ENCODE measurements at regions not wholly inside any gene's neighbourhood (a gene's known extent, or its start where the extent isn't known, plus 50 kb on each side); places are given as distances from the start of the nearest gene placed in this dataset.

GRCh38 chr16:82379551-82379950, 209.5 kb upstream of the MPHOSPH6 start:
- POLR2A ChIA-PET = no interaction called here
- no TSS peak for BruUV-seq (replicated peaks)

More at GRCh38 chr16:82379551-82379950, 209.5 kb upstream of the MPHOSPH6 start:
- FAIRE-seq (no peak), DNase-seq (ENCODE audit: extremely low read depth in 1 of 4, low spot score in 3 of 4) (no peak), ATAC-seq (no peak)
- Histone ChIP-seq H3K9ac (ENCODE audit: insufficient read depth in 1 of 2, low read depth in 2 of 2, low read length in 2 of 2) (no peak overlapping the region), H3K9me3 (replicated peaks; ENCODE audit: control insufficient read depth, insufficient read depth, low read depth, low read length) (no peaks in the 10 kb centered on the region), H3K36me3 (ENCODE audit: control insufficient read depth, insufficient read depth, low read length) (no peaks in the 10 kb centered on the region), H3K4me3 (no peak overlapping the region), H3K9me1 (ENCODE audit: control insufficient read depth, insufficient read depth, low read length) (no peaks in the 10 kb centered on the region), H3K27me3 (ENCODE audit: control insufficient read depth in 2 of 2, insufficient read depth in 2 of 2, low read length in 2 of 2) (no peaks in the 10 kb centered on the region), H3K4me2 (ENCODE audit: insufficient read depth, low read length) (no peak overlapping the region), H4K20me1 (replicated peaks; ENCODE audit: control insufficient read depth, insufficient read depth, low read length) (no peaks in the 10 kb centered on the region), H3K27ac (ENCODE audit: extremely low read depth, low read depth, low read length) (no peak overlapping the region), H3K4me1 (replicated peaks in 1 of 2; ENCODE audit: control insufficient read depth in 2 of 2, insufficient read depth in 2 of 2, low read length in 2 of 2) (no peaks in the 10 kb centered on the region), H2AFZ (ENCODE audit: low read depth, low read length) (no peak overlapping the region), H3K79me2 (ENCODE audit: control insufficient read depth, insufficient read depth, low read length) (no peaks in the 10 kb centered on the region)
- intact Hi-C loops (cut with micrococcal nuclease) = no loop called here
- 3% methylated on average over 5 of the region's 5 CpGs for WGBS (ENCODE audit: insufficient coverage, low coverage, missing lambda C conversion rate)
- TF ChIP-seq, protein P1, sequence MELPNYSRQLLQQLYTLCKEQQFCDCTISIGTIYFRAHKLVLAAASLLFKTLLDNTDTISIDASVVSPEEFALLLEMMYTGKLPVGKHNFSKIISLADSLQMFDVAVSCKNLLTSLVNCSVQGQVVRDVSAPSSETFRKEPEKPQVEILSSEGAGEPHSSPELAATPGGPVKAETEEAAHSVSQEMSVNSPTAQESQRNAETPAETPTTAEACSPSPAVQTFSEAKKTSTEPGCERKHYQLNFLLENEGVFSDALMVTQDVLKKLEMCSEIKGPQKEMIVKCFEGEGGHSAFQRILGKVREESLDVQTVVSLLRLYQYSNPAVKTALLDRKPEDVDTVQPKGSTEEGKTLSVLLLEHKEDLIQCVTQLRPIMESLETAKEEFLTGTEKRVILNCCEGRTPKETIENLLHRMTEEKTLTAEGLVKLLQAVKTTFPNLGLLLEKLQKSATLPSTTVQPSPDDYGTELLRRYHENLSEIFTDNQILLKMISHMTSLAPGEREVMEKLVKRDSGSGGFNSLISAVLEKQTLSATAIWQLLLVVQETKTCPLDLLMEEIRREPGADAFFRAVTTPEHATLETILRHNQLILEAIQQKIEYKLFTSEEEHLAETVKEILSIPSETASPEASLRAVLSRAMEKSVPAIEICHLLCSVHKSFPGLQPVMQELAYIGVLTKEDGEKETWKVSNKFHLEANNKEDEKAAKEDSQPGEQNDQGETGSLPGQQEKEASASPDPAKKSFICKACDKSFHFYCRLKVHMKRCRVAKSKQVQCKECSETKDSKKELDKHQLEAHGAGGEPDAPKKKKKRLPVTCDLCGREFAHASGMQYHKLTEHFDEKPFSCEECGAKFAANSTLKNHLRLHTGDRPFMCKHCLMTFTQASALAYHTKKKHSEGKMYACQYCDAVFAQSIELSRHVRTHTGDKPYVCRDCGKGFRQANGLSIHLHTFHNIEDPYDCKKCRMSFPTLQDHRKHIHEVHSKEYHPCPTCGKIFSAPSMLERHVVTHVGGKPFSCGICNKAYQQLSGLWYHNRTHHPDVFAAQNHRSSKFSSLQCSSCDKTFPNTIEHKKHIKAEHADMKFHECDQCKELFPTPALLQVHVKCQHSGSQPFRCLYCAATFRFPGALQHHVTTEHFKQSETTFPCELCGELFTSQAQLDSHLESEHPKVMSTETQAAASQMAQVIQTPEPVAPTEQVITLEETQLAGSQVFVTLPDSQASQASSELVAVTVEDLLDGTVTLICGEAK (IDR thresholded peaks at IDR 0.05) = no peak
- TF ChIP-seq, protein P1 (CRISPR knock-in tag; IDR thresholded peaks at IDR 0.05) = no peak
- TF ChIP-seq PHF8 (IDR thresholded peaks at IDR 0.05; ENCODE audit: borderline replicate concordance, low read length) = no peak
- no peak for TF ChIP-seq ZNF77 (CRISPR knock-in tag; IDR thresholded peaks at IDR 0.05)
- no peak for TF ChIP-seq MEF2A (IDR thresholded peaks at IDR 0.05; ENCODE audit: control insufficient read depth, low read depth, low read length)
- TF ChIP-seq, protein P2, sequence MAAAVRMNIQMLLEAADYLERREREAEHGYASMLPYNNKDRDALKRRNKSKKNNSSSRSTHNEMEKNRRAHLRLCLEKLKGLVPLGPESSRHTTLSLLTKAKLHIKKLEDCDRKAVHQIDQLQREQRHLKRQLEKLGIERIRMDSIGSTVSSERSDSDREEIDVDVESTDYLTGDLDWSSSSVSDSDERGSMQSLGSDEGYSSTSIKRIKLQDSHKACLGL (CRISPR knock-in tag; IDR thresholded peaks at IDR 0.05; ENCODE audit: borderline replicate concordance, poor library complexity, severe bottlenecking) = no peak
- TF ChIP-seq FOXJ3 (CRISPR knock-in tag; IDR thresholded peaks at IDR 0.05) = no peak
- TF ChIP-seq ZNF445 (CRISPR knock-in tag; IDR thresholded peaks at IDR 0.05; ENCODE audit: low read depth) = no peak
- no peak for TF ChIP-seq HMGN3 (IDR thresholded peaks at IDR 0.05; ENCODE audit: borderline replicate concordance, extremely low read depth, insufficient read length, low read depth, low read length)
- TF ChIP-seq ATF2 (CRISPR knock-in tag; IDR thresholded peaks at IDR 0.05) = no peak
- TF ChIP-seq ZNF197 (CRISPR knock-in tag; IDR thresholded peaks at IDR 0.05; ENCODE audit: low read depth) = no peak
- in situ Hi-C loops (cut with MboI) = no loop called here
- CTCF ChIA-PET (ENCODE audit: low intra/inter-chr PET ratio) = no interaction called here

Measured in K562 (cell line).